Hindlimb muscle (tissue), 1 donor: ENCODE measurements at regions not wholly inside any gene's neighbourhood (a gene's known extent, or its start where the extent isn't known, plus 50 kb on each side); places are given as distances from the start of the nearest gene placed in this dataset.

ENCODE experiments used
- DNase-seq: peaks from one replicate; pipeline ENCODE4 v3.0.0-alpha.2; 2013

- no peak for DNase-seq
Observed at GRCh38 chr1:56188221-56188620, 391.1 kb downstream of the PLPP3 start.

DNA sequence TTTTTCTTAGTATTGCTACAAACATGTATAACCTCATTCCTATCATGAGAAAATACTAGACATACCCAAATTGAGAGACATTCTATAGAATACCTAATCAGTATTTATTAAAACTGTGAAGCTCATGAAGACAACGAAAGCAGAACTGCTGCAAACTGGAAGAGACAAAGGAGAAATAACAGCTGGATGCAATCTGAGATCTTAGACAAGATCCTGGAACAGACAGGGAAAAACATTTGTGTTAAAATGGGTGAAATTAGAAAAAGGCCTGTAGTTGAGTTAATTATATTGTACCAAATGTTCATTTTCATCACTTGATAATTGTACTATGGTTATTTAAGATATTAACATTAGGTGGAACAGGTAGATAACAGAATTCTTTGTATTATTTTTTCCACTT lies 392.0 kb downstream of the PLPP3 start:
- DNase-seq: no peak

DNA sequence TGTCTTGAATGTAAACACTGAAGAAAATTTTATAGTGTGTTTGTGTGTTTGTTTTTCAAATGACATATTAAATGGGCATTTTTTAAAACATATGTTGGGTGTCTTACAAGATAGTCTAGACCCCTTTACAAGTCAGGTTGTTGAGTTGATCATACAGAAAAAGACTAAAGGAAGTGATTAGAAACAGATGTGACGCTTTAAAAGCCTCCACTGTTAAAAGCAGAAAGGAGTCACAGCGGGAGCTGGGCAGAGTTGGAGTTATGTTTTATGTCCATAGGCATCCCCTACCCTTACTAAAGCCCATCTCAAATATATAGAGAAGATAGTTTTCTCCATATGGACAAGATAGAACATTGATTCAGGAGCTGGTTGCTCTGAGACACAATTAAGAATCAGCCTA lies 393.9 kb downstream of the PLPP3 start:
- DNase-seq: no peak

DNA sequence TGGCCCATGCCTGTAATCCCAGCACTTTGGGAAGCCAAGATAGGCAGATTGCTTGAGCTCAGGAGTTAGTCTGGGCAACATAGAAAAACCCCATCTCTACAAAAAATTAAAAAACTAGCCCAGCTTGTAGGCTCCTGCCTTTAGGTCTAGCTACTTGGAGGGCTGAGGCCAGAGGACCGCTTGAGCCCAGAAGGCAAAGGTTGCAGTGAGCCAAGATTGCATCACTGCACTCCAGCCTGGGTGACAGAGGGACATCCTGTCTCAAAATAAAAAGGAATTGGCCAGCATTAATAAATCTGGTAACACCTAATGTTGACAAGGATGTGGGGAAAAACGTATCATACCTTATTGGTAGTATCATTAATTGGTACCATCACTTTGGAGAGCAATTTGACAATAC lies 396.2 kb downstream of the PLPP3 start:
- DNase-seq: no peak

GRCh38 chr1:56180520-56181190 lies 398.7 kb downstream of the PLPP3 start:
- peak; percentile 58 for DNase-seq

DNA sequence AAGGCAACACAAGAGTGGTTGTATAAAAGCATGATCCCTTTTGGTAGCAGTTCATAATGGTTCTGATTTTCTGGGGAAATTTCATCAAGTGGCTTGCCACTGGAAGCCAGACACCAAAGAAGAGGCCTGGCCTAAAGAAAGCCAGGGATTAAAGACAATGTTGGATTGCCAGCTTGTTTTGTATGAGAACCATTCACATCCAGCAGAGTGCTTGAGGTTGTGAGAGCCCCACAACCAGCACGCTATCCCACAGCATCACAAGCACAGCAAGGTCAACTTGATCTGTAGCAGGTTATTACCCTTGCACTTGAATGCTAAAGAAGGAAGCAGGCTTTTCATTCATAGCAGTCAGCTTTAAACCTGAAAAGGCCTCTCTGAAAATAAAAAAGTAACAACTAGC lies 399.8 kb downstream of the PLPP3 start:
- DNase-seq: no peak

DNA sequence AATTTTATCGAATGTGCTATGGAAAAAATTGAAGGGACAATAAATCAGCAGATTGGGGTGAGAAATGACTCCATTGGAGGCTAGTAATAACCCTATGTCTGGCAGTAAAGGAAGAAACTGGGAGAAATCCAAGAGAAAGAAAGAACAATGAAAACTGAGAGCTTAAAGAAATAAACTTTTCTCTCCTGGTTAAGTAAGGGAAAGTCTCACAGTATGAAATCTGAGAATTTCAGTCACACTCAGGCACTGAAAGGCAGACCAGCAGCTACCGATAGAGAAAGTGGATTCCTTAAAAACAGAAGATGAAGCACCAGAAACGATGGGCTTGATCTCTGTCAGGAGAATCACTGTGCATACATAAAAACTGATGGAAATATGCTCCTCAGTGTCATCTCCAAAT lies 404.2 kb downstream of the PLPP3 start:
- no peak for DNase-seq

DNA sequence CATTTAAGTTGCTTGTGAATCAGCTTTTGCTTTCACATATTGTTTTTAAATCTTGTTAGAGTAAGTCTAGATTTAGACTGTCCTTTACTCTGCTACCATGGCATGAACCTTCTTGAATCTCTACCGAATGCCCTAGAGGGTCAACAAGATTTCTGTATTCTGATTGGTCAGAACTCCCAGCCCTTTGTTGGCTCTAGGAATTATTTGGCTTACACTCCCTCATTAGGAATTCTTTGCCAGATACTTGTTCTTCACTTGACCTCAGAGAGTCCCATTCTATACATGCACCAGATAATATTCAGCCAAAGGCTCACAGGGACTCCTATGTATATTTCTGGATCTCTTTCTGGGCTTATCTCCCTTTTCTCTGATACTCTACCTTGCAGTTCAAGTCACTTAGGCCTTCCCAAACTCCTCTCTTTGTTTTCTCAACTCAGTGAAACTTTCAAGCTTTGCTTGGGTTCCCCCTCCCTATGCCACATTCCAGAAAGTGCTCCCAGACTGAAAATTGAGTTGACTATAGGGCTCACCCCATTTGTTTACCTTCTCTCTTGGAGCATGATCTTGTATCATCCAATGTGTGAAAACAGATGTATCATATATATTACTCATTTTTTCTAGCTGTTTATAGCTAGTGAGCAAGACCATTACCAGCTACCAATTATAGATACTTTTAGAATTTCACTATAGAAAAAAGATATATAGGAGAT lies 405.0 kb downstream of the PLPP3 start:
- no peak for DNase-seq

DNA sequence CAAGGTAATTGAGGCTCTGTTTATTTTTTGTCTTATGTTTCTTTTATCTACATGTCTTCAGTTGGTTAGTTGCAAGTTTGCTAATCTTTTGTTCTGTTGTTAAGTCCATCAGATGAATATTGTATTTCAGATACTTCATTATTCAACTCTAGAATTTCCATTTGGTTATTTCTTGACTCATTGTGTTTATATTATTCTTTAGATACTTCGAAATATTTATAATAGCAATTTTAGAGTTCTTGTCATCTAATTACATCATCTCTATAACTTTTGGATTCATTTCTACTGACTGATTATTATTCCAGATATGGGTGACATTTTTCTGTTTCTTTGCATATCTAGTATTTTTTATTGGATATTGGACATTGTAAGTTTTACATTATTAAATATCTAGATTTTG lies 405.6 kb downstream of the PLPP3 start:
- DNase-seq: no peak

DNA sequence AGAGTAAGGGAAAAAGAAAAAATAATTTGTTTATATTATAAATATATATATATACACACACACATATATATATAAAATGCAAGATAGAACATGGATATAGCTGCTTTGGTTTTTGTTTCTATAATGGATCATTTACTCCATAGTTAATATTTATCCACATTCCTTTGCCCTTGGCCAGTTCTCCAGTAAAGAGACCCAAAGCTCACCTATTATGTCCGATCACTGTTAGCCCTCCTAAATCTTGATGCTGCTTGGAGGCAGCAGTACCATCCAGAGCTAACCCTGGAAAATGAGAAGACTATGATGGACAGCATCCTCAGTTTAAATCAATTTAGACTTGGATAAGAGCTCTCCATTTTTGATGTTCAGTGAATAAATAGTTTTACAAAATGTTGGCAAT lies 407.7 kb downstream of the PLPP3 start:
- DNase-seq: no peak

GRCh38 chr1:56170784-56171320 lies 408.5 kb downstream of the PLPP3 start:
- DNase-seq: no peak

DNA sequence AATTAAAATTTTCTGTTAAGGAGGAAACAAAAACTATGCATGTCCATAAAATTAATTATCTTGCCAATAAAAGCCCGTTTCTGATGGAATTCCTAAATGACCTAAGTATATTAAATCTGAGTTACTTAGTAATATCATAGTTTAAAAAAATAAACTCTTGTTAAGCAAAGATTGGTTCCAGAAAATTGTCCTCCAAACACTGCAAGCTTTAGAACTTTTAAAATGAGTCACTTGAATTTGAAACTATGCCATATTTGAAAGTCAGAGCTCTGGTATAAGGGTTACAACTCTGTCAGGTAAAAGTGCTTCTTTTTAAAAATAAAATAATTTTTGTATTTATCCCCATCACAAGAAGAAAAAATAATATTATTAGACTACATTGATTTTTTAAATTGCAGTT lies 409.5 kb downstream of the PLPP3 start:
- no peak for DNase-seq

DNA sequence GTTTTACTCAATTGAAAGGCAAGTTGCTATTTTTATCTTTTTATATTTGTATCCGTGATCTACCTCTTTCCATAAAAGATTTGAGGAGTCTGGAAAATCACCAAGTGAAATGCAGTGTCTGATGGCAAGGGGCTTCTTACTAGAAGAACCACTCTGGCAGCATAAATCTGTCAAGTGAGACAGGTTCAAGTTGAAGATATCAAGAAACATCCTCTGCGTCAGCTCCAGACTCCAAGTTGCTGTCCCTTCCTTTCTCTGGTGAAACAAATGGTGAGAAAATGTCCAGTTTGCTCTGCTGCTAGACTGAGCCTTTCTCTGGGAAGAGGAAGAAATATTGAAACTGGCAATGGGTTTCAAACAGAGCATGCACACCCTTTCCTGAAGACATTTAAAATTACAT lies 411.2 kb downstream of the PLPP3 start:
- no peak for DNase-seq

GRCh38 chr1:56167596-56167995 lies 411.8 kb downstream of the PLPP3 start:
- DNase-seq: no peak

GRCh38 chr1:56160773-56161315 lies 418.5 kb downstream of the PLPP3 start:
- no peak for DNase-seq

DNA sequence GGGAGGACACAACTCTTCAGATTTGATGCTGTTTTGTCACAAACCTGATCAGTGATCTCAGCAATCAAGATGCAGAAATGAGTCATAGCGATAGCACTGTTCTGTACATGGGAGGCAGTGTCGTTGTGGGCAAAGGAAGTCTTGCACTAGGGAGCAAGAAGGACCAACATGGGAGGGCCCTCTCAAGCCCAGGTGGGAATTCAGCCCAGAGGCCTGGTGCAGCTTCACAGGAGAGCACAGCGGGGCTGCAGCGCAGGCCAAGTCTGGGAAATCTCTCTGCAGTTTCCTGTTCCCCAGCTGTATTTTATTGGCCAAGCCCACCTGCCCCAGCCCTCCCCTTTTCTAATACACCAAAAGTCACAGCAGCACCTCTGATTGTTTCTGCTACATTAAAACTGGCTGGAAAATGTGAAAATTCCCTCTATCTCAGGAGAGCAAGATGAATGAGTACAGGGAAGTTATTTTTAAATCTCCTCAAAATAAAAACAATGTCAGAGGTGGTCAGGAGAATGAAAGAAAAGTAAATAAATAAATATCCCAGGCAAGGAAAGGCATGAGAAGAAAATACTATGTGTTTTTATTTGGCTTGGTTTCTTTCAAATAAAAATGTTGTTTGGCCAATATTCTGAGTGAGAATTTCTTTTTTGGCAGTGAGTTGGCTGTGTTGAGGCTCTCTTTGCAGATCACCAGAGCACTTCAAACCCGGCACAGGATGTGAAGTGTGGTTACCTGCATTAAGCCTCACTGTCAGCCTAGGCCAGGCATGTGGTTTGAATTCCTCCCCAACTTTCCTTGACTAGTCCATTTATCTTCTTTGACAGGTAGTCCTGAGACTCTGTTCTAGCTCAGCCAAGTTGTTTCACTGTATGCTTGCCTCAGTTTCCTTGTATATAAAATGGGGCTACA lies 422.1 kb downstream of the PLPP3 start:
- DNase-seq: no peak

DNA sequence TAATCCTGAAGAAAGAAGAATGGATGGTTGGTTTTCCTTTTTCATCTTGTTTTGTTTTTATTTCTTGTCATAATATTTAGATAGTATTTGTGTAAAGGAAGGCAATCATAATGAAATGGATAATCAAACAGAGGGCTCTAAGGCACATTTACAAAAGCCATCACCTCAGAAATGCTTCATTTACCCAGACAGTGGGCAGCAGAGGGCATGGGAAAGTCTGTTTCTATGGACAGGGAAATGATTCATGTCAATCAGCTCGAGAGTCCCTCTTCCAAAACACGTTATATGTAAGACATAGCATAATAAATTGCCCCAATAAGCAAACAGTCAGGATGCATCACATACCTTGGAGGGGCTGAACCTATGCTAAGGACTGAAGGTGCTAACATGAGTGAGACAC lies 426.1 kb downstream of the PLPP3 start:
- no peak for DNase-seq

DNA sequence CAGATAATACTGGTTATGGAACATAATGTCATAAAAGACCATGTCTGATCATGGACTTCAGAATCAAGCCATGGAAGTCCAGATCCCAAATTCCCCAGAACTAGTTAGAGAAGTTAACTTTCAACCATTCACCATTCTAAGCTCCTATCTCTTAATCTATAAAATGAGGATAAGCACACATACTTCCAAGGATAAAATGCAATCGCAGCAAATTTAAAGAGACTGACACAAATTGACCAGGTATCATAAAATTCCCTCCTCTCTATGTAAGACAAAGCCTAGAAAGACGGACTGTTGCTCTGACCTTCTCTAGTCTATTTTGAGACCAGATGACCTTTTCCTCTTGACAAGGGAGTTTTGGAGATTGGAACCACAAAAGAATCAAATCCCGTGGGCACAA lies 426.7 kb downstream of the PLPP3 start:
- DNase-seq: no peak

DNA sequence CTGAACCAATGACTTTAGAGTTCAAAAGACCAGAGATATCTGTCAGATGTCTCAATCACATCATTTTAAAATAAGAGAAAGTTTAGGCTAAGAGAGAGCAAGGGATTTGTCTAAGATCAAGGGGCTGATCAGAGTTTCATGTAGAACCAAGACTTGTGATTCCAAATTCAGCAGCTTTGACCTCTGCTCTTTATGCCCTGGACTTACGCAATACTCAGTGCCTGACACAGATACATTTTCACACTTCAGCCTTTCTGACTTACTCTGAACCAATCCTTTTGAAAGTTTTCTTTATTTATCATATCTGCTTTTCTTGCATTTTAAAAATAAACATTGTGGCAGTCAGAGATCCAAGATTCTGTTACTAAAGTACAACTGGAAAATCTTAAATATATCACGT lies 428.0 kb downstream of the PLPP3 start:
- DNase-seq: no peak

DNA sequence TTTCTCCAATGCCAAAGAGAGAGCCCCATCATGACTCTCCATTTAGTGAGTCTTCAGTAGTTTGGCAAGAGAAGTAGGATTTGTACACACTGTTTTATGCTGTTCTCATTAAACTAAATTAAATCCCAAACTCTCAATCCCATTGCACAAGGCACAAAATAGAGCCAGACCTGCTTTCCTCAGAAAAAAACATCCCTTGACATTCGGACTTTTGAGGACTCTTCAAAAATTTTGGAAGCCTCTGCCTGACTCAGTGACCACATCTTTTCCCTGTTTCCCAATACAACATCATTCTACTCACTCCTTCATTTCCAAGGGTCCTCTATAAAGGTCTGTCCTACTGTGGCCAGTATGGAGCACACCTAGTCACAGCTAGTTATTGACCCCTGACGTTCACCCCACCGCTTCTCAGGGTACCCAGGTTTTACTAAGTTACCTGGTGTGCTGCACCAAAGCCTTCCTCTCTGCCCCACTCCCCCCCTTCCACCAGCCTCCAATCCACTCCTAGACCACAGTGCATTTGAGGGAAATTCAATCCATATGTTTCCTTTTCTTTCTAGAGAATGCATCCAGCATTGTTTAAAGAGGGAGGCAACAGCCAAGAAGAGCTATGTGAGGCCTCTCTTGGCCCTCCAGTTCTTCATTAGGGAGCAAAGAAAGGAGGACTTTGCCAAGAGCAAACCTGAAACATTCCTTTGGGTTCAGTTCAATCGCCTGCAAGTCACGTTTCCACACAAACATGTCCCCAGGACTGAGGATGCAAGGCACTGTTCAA lies 428.7 kb downstream of the PLPP3 start:
- no peak for DNase-seq

GRCh38 chr1:56149761-56150160 lies 429.6 kb downstream of the PLPP3 start:
- no peak for DNase-seq
